ENCODE measurements at regions not wholly inside any gene's neighbourhood (a gene's known extent, or its start where the extent isn't known, plus 50 kb on each side); places are given as distances from the start of the nearest gene placed in this dataset.
A peak's percentile ranks its signal among the peaks of the same experiment; 100 is the strongest.

- DNase-seq (ENCODE audit: low spot score), result no peak
- TF ChIP-seq, protein P1, sequence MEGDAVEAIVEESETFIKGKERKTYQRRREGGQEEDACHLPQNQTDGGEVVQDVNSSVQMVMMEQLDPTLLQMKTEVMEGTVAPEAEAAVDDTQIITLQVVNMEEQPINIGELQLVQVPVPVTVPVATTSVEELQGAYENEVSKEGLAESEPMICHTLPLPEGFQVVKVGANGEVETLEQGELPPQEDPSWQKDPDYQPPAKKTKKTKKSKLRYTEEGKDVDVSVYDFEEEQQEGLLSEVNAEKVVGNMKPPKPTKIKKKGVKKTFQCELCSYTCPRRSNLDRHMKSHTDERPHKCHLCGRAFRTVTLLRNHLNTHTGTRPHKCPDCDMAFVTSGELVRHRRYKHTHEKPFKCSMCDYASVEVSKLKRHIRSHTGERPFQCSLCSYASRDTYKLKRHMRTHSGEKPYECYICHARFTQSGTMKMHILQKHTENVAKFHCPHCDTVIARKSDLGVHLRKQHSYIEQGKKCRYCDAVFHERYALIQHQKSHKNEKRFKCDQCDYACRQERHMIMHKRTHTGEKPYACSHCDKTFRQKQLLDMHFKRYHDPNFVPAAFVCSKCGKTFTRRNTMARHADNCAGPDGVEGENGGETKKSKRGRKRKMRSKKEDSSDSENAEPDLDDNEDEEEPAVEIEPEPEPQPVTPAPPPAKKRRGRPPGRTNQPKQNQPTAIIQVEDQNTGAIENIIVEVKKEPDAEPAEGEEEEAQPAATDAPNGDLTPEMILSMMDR (IDR thresholded peaks at IDR 0.05; ENCODE audit: extremely low read depth, missing control alignments), result no peak
These were observed 58.0 kb upstream of the PREP start for GRCh38 chr6:105460860-105461259.

DNA sequence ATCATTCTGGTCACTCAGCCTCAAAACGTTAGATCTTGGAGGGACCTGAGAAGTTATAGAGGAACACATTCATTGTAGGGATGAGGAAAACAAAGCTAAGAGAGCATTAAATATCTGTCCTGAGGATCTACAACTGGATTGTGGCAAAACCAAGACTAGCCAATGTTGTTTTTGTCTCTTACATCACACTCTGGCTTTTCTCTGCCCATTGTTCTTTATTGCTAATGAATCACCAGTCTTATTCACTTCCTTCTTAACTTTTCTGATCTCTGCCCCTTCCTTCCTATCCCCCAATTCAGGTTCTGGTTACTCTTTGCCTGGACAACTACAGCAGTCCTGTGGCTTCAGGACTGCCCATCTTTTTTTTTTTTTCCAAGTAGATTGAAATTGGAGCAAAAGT, 57.0 kb upstream of the PREP start:
- TF ChIP-seq, protein P1 (IDR thresholded peaks at IDR 0.05; ENCODE audit: extremely low read depth, missing control alignments), result no peak
- no peak for DNase-seq (ENCODE audit: low spot score)

- peak; percentile 55 for DNase-seq (ENCODE audit: low spot score)
- TF ChIP-seq, protein P1 (IDR thresholded peaks at IDR 0.05; ENCODE audit: extremely low read depth, missing control alignments), result no peak
These were observed 56.2 kb upstream of the PREP start for GRCh38 chr6:105459049-105459448.

DNA sequence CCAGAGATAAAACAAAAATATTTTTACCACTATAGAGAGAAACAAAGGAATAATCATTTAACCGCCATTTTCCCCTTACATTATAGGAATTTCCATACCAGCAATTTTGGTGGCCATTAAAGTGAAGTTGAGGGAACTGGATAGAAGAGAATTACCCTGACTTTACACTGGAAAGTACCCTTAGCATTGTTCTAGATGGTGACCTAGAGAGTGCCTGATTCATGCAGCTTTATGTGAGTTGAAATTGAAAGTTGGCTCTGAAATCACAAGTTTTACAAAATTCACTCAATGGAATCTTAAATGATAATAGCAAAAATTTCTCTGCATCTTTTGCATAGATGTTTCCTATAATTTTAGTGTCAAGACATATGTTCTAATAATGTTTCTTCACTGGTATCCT, 55.7 kb upstream of the PREP start:
- TF ChIP-seq, protein P1 (IDR thresholded peaks at IDR 0.05; ENCODE audit: extremely low read depth, missing control alignments), result no peak
- no peak for DNase-seq (ENCODE audit: low spot score)

DNA sequence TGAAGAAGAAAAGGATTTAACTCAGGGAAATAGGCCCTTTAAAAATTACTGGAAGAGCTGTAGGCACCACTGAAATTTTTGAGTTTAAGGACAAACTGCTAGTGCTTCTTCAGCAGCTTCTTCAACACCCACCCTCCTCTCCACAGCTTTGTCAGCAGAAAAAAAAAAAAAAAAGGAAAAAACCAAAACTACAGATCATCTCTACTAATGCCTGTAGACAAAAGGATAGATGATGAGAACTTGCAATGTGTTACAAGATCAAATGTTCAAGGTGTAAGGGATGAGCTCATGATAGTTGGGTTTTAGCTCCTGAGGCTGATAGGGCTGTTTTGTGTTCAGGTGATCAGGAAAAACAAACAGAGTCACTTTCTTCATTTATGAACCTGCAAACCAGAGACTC, 55.2 kb upstream of the PREP start:
- TF ChIP-seq, protein P1 (IDR thresholded peaks at IDR 0.05; ENCODE audit: extremely low read depth, missing control alignments), result no peak
- no peak for DNase-seq (ENCODE audit: low spot score)

GRCh38 chr6:105453968-105454367, 51.1 kb upstream of the PREP start:
- DNase-seq (ENCODE audit: low spot score), result no peak
- TF ChIP-seq, protein P1 (IDR thresholded peaks at IDR 0.05; ENCODE audit: extremely low read depth, missing control alignments), result no peak

GRCh38 chr6:105452924-105453756, 50.3 kb upstream of the PREP start:
- TF ChIP-seq, protein P1 (IDR thresholded peaks at IDR 0.05; ENCODE audit: extremely low read depth, missing control alignments), result no peak
- DNase-seq (ENCODE audit: low spot score), result peak; percentile 61
